Stimulated activated CD4-positive, alpha-beta T cell treated with anti-CD3 and anti-CD28 coated beads, Interleukin-1b, Interleukin-23, amount 100 ng/mL, for 24 hours (primary cell): ENCODE measurements at regions not wholly inside any gene's neighbourhood (a gene's known extent, or its start where the extent isn't known, plus 50 kb on each side); places are given as distances from the start of the nearest gene placed in this dataset.
"Not testable (repeated sequence)": the region's sequence is repeated elsewhere in the genome, so short reads cannot be mapped to it uniquely, and the experiment has no call there.

Experiments used
- DNase-seq, 4 experiments: peaks; one replicate each; pipeline ENCODE4 v3.0.0-alpha.2; 2020; ENCODE audit warnings: low read depth in 4 of 4, low spot score in 1 of 4

- no peak for DNase-seq
Measured at GRCh38 chr5:28296254-28297013, 1258.0 kb upstream of the CDH9 start.

- not testable (repeated sequence) for DNase-seq
Measured at GRCh38 chr5:28287021-28287420, 1248.6 kb upstream of the CDH9 start.

GRCh38 chr5:28286566-28286965 is 1248.2 kb upstream of the CDH9 start:
- DNase-seq, result no peak

- DNase-seq, result no peak
Measured at GRCh38 chr5:28284788-28285187, 1246.4 kb upstream of the CDH9 start.

- no peak for DNase-seq
Measured at GRCh38 chr5:28281351-28281750, 1243.0 kb upstream of the CDH9 start.

GRCh38 chr5:28275931-28276330 is 1237.5 kb upstream of the CDH9 start:
- DNase-seq, result no peak

- no peak for DNase-seq
Measured at GRCh38 chr5:28269978-28270377, 1231.6 kb upstream of the CDH9 start.

GRCh38 chr5:28265877-28266276 is 1227.5 kb upstream of the CDH9 start:
- no peak for DNase-seq

- no peak for DNase-seq
Measured at GRCh38 chr5:28254846-28255245, 1216.5 kb upstream of the CDH9 start.

- no peak for DNase-seq
Measured at GRCh38 chr5:28253431-28253830, 1215.0 kb upstream of the CDH9 start.

- DNase-seq, result no peak
Measured at GRCh38 chr5:28249771-28250415, 1211.5 kb upstream of the CDH9 start.

- DNase-seq, result no peak
Measured at GRCh38 chr5:28234356-28234968, 1196.1 kb upstream of the CDH9 start.

- no peak for DNase-seq
Measured at GRCh38 chr5:28226407-28226806, 1188.0 kb upstream of the CDH9 start.

- no peak for DNase-seq
Measured at GRCh38 chr5:28219539-28219938, 1181.2 kb upstream of the CDH9 start.

- no peak for DNase-seq
Measured at GRCh38 chr5:28217695-28218094, 1179.3 kb upstream of the CDH9 start.

- DNase-seq, result no peak
Measured at GRCh38 chr5:28216939-28217360, 1178.6 kb upstream of the CDH9 start.

GRCh38 chr5:28215091-28215490 is 1176.7 kb upstream of the CDH9 start:
- DNase-seq, result no peak

GRCh38 chr5:28214292-28214691 is 1175.9 kb upstream of the CDH9 start:
- no peak for DNase-seq

GRCh38 chr5:28208356-28208755 is 1170.0 kb upstream of the CDH9 start:
- no peak for DNase-seq

- DNase-seq, result no peak
Measured at GRCh38 chr5:28190011-28190410, 1151.6 kb upstream of the CDH9 start.

GRCh38 chr5:28174691-28175090 is 1136.3 kb upstream of the CDH9 start:
- DNase-seq, result no peak

GRCh38 chr5:28165096-28165495 is 1126.7 kb upstream of the CDH9 start:
- no peak for DNase-seq
